Testis (tissue), 2 donors: ENCODE measurements at regions not wholly inside any gene's neighbourhood (a gene's known extent, or its start where the extent isn't known, plus 50 kb on each side); places are given as distances from the start of the nearest gene placed in this dataset.

Source experiments
- POLR2A ChIP-seq: fragments of 450-650 bp; IDR thresholded peaks from one replicate; pipeline ENCODE4 v1.6.1; 2017; ENCODE audit warnings: antibody characterized with exemption, mild to moderate bottlenecking, moderate library complexity
- TF ChIP-seq, protein P1 (sequence below), 3 experiments: fragments of 450-650 bp in 2 of 3; fragments of 200-600 bp in 1 of 3; sonication (generic) in 1 of 3; IDR thresholded peaks; one replicate each; pipeline ENCODE4 v1.5.1; 2016 to 2019; ENCODE audit warnings: antibody characterized with exemption in 3 of 3, mild to moderate bottlenecking in 2 of 3, moderate library complexity in 1 of 3

DNA sequence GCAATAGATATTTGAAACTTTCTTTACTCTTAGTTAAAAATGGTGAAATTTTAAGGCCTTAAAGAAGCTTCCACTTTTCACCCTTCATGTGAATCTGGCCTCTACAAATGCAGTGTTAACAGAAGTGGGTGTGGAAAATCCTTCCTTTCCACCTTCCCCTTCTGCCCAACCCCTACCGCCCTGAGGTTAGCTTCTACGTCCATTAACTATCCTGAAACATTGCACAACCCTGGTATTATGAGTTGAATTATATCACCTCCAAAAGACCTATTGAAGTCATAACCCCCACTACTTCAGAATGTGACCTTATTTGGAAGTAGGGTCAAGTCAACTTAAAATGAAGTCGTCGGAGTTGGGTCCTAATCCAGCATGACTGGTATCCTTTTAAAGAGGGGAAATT is 80.8 kb upstream of the ACSL3 start:
- TF ChIP-seq, protein P1, sequence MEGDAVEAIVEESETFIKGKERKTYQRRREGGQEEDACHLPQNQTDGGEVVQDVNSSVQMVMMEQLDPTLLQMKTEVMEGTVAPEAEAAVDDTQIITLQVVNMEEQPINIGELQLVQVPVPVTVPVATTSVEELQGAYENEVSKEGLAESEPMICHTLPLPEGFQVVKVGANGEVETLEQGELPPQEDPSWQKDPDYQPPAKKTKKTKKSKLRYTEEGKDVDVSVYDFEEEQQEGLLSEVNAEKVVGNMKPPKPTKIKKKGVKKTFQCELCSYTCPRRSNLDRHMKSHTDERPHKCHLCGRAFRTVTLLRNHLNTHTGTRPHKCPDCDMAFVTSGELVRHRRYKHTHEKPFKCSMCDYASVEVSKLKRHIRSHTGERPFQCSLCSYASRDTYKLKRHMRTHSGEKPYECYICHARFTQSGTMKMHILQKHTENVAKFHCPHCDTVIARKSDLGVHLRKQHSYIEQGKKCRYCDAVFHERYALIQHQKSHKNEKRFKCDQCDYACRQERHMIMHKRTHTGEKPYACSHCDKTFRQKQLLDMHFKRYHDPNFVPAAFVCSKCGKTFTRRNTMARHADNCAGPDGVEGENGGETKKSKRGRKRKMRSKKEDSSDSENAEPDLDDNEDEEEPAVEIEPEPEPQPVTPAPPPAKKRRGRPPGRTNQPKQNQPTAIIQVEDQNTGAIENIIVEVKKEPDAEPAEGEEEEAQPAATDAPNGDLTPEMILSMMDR (IDR thresholded peaks at IDR 0.05) = no peak
- no peak for TF ChIP-seq POLR2A
